ENCODE measurements at regions not wholly inside any gene's neighbourhood (a gene's known extent, or its start where the extent isn't known, plus 50 kb on each side); places are given as distances from the start of the nearest gene placed in this dataset.

- H3K27me3 Mint-ChIP-seq = peaks cover 13% of the 10 kb centered on the region
- no peak overlapping the region for H3K27ac Mint-ChIP-seq
- H3K9me3 ChIP-seq (ENCODE audit: control extremely low read depth in 1 of 3, control insufficient read depth in 2 of 3, insufficient read depth in 1 of 3, low read length in 2 of 3) = peaks cover 0 to 2% (median 0%) of the 10 kb centered on the region in 3 donors
- intact Hi-C loops (cut with micrococcal nuclease) = no loop called here
- H3K9ac ChIP-seq (ENCODE audit: low read length) = no peak overlapping the region
- peaks cover 1% of the 10 kb centered on the region for H3K9me3 Mint-ChIP-seq (ENCODE audit: insufficient read depth)
- DNase-seq (no peak), ATAC-seq (ENCODE audit: low read depth) (no peak)
- H3K79me2 ChIP-seq (ENCODE audit: control insufficient read depth, insufficient read depth, low read length) = no peaks in the 10 kb centered on the region
- no peak overlapping the region for H3K27ac ChIP-seq (ENCODE audit: low read length in 2 of 2)
- H3K27me3 ChIP-seq (replicated peaks in 1 of 4; ENCODE audit: control extremely low read depth in 1 of 4, control insufficient read depth in 3 of 4, insufficient read depth in 4 of 4, low read length in 3 of 4) = peaks cover 0 to 5% (median 2%) of the 10 kb centered on the region in 4 experiments
- no peak overlapping the region for H3K4me3 Mint-ChIP-seq
- H4K20me1 ChIP-seq (ENCODE audit: control insufficient read depth, insufficient read depth, low read length, poor library complexity, severe bottlenecking) = no peaks in the 10 kb centered on the region
- H3K4me3 ChIP-seq (ENCODE audit: control extremely low read depth in 1 of 5, extremely low read depth in 1 of 5, insufficient read depth in 1 of 5, low read depth in 2 of 5, low read length in 4 of 5) = no peak overlapping the region
- H3K36me3 ChIP-seq (replicated peaks in 1 of 2; ENCODE audit: control extremely low read depth in 1 of 2, control insufficient read depth in 1 of 2, extremely low read depth in 1 of 2, insufficient read depth in 2 of 2, low read length in 1 of 2) = no peaks in the 10 kb centered on the region
- WGBS (ENCODE audit: insufficient coverage) = no CpG with 5 or more reads among the region's 3 CpGs
- ChIA-PET POLR2A (no interaction called here), CTCF (no interaction called here)
- TF ChIP-seq CTCF (IDR thresholded peaks at IDR 0.05) = no peak
- no peak for TF ChIP-seq EZH2 (IDR thresholded peaks at IDR 0.05; ENCODE audit: borderline replicate concordance, insufficient read depth, low read depth, low read length, poor library complexity, severe bottlenecking)
- H2AFZ ChIP-seq (ENCODE audit: insufficient read depth, low read depth, low read length, poor library complexity, severe bottlenecking) = no peak overlapping the region
- H3K4me1 Mint-ChIP-seq = no peaks in the 10 kb centered on the region
- no peaks in the 10 kb centered on the region for H3K4me1 ChIP-seq (ENCODE audit: control insufficient read depth in 2 of 2, insufficient read depth in 2 of 2, low read length in 2 of 2)
- no peak overlapping the region for H3K4me2 ChIP-seq (replicated peaks; ENCODE audit: low read depth, low read length, poor library complexity, severe bottlenecking)
Measured at GRCh38 chr5:10910261-10910660, 149.2 kb upstream of the DAP start.

GRCh38 chr5:10904862-10905432 lies 143.9 kb upstream of the DAP start:
- Histone ChIP-seq H3K9me3 (ENCODE audit: control extremely low read depth in 1 of 3, control insufficient read depth in 2 of 3, insufficient read depth in 1 of 3, low read length in 2 of 3) (peaks cover 0 to 2% (median 2%) of the 10 kb centered on the region in 3 donors), H4K20me1 (ENCODE audit: control insufficient read depth, insufficient read depth, low read length, poor library complexity, severe bottlenecking) (no peaks in the 10 kb centered on the region), H3K4me3 (ENCODE audit: control extremely low read depth in 1 of 5, extremely low read depth in 1 of 5, insufficient read depth in 1 of 5, low read depth in 2 of 5, low read length in 4 of 5) (no peak overlapping the region), H3K9ac (ENCODE audit: low read length) (no peak overlapping the region), H3K4me1 (ENCODE audit: control insufficient read depth in 2 of 2, insufficient read depth in 2 of 2, low read length in 2 of 2) (no peaks in the 10 kb centered on the region), H3K4me2 (replicated peaks; ENCODE audit: low read depth, low read length, poor library complexity, severe bottlenecking) (no peak overlapping the region), H2AFZ (ENCODE audit: insufficient read depth, low read depth, low read length, poor library complexity, severe bottlenecking) (no peak overlapping the region), H3K79me2 (ENCODE audit: control insufficient read depth, insufficient read depth, low read length) (no peaks in the 10 kb centered on the region), H3K27me3 (replicated peaks in 1 of 4; ENCODE audit: control extremely low read depth in 1 of 4, control insufficient read depth in 3 of 4, insufficient read depth in 4 of 4, low read length in 3 of 4) (peaks cover 0 to 4% (median 0%) of the 10 kb centered on the region in 4 experiments), H3K36me3 (replicated peaks in 1 of 2; ENCODE audit: control extremely low read depth in 1 of 2, control insufficient read depth in 1 of 2, extremely low read depth in 1 of 2, insufficient read depth in 2 of 2, low read length in 1 of 2) (no peaks in the 10 kb centered on the region), H3K27ac (ENCODE audit: low read length in 2 of 2) (no peak overlapping the region)
- ChIA-PET CTCF (no interaction called here), POLR2A (no interaction called here)
- ATAC-seq (ENCODE audit: low read depth) (no peak), DNase-seq (no peak)
- H3K27me3 Mint-ChIP-seq = peaks cover 23% of the 10 kb centered on the region
- TF ChIP-seq CTCF (IDR thresholded peaks at IDR 0.05) = no peak
- TF ChIP-seq EZH2 (IDR thresholded peaks at IDR 0.05; ENCODE audit: borderline replicate concordance, insufficient read depth, low read depth, low read length, poor library complexity, severe bottlenecking) = no peak
- intact Hi-C loops (cut with micrococcal nuclease) = no loop called here
- H3K4me3 Mint-ChIP-seq = no peak overlapping the region
- no peak overlapping the region for H3K27ac Mint-ChIP-seq
- H3K4me1 Mint-ChIP-seq = no peaks in the 10 kb centered on the region
- H3K9me3 Mint-ChIP-seq (ENCODE audit: insufficient read depth) = peaks cover 1% of the 10 kb centered on the region
- no CpG with 5 or more reads among the region's 3 CpGs for WGBS (ENCODE audit: insufficient coverage)
